ENCODE measurements at regions not wholly inside any gene's neighbourhood (a gene's known extent, or its start where the extent isn't known, plus 50 kb on each side); places are given as distances from the start of the nearest gene placed in this dataset.

DNA sequence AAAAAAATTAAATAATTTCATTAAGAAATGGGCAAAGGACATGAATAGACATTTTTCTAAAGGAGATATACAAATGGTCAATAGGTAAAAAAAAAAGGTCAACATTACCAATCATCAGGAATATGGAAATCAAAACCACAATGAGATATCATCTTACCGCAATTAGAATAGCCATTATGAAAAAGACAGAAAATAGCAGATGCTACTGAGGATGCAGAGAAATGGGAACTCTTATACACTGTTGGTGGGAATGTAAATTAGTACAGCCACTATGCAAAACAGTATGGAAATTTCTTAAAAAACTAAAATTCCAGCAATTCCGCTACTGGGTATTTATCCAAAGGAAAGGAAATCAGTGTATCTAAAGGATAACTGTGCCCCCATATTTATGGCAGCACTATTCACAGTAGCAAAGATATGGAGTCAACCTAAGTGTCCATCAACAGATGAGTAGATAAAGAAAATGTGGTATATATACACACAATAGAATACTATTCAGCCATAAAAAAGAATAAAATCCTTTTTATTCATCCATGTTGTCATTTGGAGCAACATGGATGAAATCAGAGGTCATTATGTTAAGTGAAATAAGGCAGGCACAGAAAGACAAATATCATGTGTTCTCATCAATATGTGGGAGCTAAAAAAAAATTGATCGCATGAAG lies 132.4 kb downstream of the RPL22L1 start:
- TF ChIP-seq EP300 (IDR thresholded peaks at IDR 0.05) (no peak), POLR2A (IDR thresholded peaks at IDR 0.05) (no peak)
- TF ChIP-seq, protein P1, sequence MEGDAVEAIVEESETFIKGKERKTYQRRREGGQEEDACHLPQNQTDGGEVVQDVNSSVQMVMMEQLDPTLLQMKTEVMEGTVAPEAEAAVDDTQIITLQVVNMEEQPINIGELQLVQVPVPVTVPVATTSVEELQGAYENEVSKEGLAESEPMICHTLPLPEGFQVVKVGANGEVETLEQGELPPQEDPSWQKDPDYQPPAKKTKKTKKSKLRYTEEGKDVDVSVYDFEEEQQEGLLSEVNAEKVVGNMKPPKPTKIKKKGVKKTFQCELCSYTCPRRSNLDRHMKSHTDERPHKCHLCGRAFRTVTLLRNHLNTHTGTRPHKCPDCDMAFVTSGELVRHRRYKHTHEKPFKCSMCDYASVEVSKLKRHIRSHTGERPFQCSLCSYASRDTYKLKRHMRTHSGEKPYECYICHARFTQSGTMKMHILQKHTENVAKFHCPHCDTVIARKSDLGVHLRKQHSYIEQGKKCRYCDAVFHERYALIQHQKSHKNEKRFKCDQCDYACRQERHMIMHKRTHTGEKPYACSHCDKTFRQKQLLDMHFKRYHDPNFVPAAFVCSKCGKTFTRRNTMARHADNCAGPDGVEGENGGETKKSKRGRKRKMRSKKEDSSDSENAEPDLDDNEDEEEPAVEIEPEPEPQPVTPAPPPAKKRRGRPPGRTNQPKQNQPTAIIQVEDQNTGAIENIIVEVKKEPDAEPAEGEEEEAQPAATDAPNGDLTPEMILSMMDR (IDR thresholded peaks at IDR 0.05), result no peak

Measured in upper lobe of left lung (tissue), 4 donors.